ENCODE measurements at regions not wholly inside any gene's neighbourhood (a gene's known extent, or its start where the extent isn't known, plus 50 kb on each side); places are given as distances from the start of the nearest gene placed in this dataset.

GRCh38 chr18:55763805-55764204 lies 175.8 kb upstream of the TCF4 start:
- Mint-ChIP-seq H3K4me1 (no peaks in the 10 kb centered on the region), H3K27me3 (no peaks in the 10 kb centered on the region), H3K36me3 (no peaks in the 10 kb centered on the region), H3K27ac (no peak overlapping the region), H3K4me3 (no peak overlapping the region), H3K9me3 (no peaks in the 10 kb centered on the region)

GRCh38 chr18:55763298-55763697 lies 175.3 kb upstream of the TCF4 start:
- Mint-ChIP-seq H3K4me3 (no peak overlapping the region), H3K9me3 (no peaks in the 10 kb centered on the region), H3K27me3 (no peaks in the 10 kb centered on the region), H3K36me3 (no peaks in the 10 kb centered on the region), H3K27ac (no peak overlapping the region), H3K4me1 (no peaks in the 10 kb centered on the region)

- Mint-ChIP-seq H3K36me3 (no peaks in the 10 kb centered on the region), H3K4me1 (no peaks in the 10 kb centered on the region), H3K4me3 (no peak overlapping the region), H3K27ac (no peak overlapping the region), H3K27me3 (no peaks in the 10 kb centered on the region), H3K9me3 (no peaks in the 10 kb centered on the region)
These were observed 174.4 kb upstream of the TCF4 start for GRCh38 chr18:55762424-55762823.

DNA sequence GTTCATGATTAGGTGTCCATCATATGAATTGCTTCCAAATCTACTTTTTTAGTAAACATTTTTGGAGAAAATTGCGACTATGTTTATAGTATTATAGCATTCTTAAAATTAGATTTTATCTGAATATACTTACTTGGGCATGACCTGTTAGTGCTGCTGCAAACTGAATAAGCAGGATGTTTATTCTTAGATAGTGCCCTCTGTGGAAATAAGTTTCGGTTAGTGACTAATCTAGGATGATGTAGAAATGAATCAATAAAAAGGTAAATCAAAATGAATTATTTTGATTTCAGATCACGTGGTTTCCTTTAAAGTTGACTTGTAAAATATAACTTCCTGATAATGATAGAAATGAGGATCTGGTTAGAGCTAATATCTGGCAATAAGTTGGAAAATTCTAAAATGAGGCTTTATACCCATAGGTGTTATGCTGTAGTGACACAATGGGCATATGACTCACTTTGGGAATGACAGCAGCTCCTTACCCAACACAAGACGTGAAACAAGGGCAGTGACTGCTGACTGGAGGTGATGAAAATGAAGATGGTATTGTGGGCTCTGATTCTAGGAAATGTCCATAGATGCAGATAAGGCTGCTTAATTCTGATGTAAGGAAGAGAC lies 165.8 kb upstream of the TCF4 start:
- H3K4me1 Mint-ChIP-seq = no peaks in the 10 kb centered on the region
- no peaks in the 10 kb centered on the region for H3K36me3 Mint-ChIP-seq
- H3K9me3 Mint-ChIP-seq = no peaks in the 10 kb centered on the region
- H3K27me3 Mint-ChIP-seq = no peaks in the 10 kb centered on the region
- H3K4me3 Mint-ChIP-seq = no peak overlapping the region
- H3K27ac Mint-ChIP-seq = no peak overlapping the region

GRCh38 chr18:55751476-55751875 lies 163.5 kb upstream of the TCF4 start:
- H3K27me3 Mint-ChIP-seq = no peaks in the 10 kb centered on the region
- no peak overlapping the region for H3K4me3 Mint-ChIP-seq
- H3K27ac Mint-ChIP-seq = no peak overlapping the region
- no peaks in the 10 kb centered on the region for H3K9me3 Mint-ChIP-seq
- no peaks in the 10 kb centered on the region for H3K4me1 Mint-ChIP-seq
- no peaks in the 10 kb centered on the region for H3K36me3 Mint-ChIP-seq

DNA sequence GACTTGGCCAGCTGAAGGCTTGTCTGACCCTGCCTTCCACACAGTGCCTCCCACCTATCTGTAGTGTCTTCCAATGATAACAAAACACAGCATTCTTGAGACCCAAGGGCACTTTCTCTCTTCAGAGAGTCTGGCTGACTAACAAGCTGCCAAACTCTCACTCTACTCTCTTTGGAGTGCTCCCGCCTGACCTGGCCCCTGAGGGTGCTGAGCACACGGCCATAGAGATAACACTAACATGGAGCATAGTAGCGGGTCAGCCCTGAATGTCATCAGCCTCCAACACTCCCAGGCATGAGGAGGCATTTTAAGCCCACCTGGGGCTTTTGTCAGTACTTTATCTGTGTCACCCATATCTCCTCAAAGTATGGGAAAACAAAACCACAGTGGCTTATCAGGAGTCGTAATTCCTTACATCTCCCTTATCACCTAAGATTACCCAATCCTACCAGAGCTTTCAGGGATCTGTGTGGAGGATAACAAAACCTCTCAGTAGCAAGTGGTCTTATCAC lies 160.3 kb upstream of the TCF4 start:
- H3K4me3 Mint-ChIP-seq = no peak overlapping the region
- H3K9me3 Mint-ChIP-seq = no peaks in the 10 kb centered on the region
- no peaks in the 10 kb centered on the region for H3K36me3 Mint-ChIP-seq
- H3K27me3 Mint-ChIP-seq = no peaks in the 10 kb centered on the region
- H3K4me1 Mint-ChIP-seq = no peaks in the 10 kb centered on the region
- no peak overlapping the region for H3K27ac Mint-ChIP-seq

GRCh38 chr18:55744206-55744605 lies 156.2 kb upstream of the TCF4 start:
- Mint-ChIP-seq H3K9me3 (no peaks in the 10 kb centered on the region), H3K27ac (no peak overlapping the region), H3K4me1 (no peaks in the 10 kb centered on the region), H3K27me3 (no peaks in the 10 kb centered on the region), H3K4me3 (no peak overlapping the region), H3K36me3 (no peaks in the 10 kb centered on the region)

DNA sequence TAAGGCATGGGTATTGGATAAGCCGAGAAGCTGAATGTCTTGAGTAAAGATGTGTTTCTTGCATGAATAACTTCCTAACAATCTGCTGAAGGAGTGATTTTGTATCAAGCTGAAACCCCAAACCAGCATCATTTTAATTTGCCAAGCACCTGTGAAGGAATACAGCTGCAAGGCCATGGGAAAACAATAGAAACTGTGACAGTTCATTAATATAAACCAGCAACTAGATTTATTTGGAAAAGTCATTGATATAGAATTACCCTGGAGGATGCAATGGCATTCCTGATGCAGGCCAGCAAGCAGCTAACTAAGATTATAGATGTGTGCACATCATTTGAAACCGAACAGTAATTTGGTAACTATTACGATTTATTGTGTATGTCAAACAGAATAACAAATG lies 155.7 kb upstream of the TCF4 start:
- Mint-ChIP-seq H3K36me3 (no peaks in the 10 kb centered on the region), H3K27me3 (no peaks in the 10 kb centered on the region), H3K27ac (no peak overlapping the region), H3K4me3 (no peak overlapping the region), H3K4me1 (no peaks in the 10 kb centered on the region), H3K9me3 (no peaks in the 10 kb centered on the region)

GRCh38 chr18:55743133-55743532 lies 155.1 kb upstream of the TCF4 start:
- Mint-ChIP-seq H3K4me1 (no peaks in the 10 kb centered on the region), H3K9me3 (no peaks in the 10 kb centered on the region), H3K4me3 (no peak overlapping the region), H3K27me3 (no peaks in the 10 kb centered on the region), H3K27ac (no peak overlapping the region), H3K36me3 (no peaks in the 10 kb centered on the region)

DNA sequence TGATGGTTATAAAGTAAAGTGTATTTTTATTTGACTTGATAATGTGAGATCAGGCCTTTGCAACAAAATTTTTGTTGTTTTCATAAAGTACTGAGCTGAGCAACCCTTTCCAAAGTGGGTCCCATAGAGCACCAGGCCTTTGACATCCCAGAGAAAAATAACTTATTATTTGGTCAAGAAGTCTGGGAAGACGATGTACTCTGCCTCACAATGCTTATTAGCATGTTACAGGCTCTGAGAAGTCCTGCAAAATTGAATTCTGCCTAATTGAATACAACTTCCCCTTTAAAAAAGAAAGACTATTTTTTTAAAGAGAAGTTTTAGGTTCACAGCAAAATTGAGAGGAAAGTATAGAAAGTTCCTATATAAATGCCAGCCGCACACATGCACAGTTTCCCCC lies 151.5 kb upstream of the TCF4 start:
- H3K4me1 Mint-ChIP-seq = no peaks in the 10 kb centered on the region
- no peak overlapping the region for H3K27ac Mint-ChIP-seq
- H3K27me3 Mint-ChIP-seq = no peaks in the 10 kb centered on the region
- H3K9me3 Mint-ChIP-seq = peaks cover 4% of the 10 kb centered on the region
- no peak overlapping the region for H3K4me3 Mint-ChIP-seq
- no peaks in the 10 kb centered on the region for H3K36me3 Mint-ChIP-seq

DNA sequence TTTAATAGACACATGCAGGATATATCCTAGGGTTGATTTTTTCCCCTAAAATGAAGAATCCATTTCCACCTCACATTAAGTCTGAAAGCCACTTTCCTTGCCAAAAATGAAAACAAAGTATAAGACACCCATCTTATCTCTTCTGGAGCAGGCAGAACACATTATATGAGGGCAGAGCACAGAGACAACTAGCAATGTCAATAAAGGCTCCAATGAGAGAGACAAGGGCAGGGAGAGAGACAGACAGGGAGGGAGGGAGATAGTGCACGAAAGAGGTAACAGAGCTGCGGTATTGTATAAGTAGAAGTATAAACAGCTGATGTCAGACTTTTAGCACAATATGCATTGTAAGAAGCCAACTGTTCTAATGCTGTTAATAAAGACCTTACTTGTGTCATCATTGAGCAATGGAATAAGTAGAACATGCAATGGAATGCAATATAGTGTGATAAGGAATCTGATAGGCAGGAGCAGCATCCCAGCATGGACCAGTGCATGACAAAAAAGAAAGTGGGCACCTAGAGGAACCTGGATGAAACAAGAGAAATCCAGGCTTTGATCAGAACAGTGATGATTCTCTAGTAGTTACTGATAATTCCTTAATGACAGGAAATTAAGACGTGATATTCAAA lies 150.6 kb upstream of the TCF4 start:
- Mint-ChIP-seq H3K9me3 (peaks cover 4% of the 10 kb centered on the region), H3K27me3 (no peaks in the 10 kb centered on the region), H3K4me3 (no peak overlapping the region), H3K27ac (no peak overlapping the region), H3K4me1 (no peaks in the 10 kb centered on the region), H3K36me3 (no peaks in the 10 kb centered on the region)

DNA sequence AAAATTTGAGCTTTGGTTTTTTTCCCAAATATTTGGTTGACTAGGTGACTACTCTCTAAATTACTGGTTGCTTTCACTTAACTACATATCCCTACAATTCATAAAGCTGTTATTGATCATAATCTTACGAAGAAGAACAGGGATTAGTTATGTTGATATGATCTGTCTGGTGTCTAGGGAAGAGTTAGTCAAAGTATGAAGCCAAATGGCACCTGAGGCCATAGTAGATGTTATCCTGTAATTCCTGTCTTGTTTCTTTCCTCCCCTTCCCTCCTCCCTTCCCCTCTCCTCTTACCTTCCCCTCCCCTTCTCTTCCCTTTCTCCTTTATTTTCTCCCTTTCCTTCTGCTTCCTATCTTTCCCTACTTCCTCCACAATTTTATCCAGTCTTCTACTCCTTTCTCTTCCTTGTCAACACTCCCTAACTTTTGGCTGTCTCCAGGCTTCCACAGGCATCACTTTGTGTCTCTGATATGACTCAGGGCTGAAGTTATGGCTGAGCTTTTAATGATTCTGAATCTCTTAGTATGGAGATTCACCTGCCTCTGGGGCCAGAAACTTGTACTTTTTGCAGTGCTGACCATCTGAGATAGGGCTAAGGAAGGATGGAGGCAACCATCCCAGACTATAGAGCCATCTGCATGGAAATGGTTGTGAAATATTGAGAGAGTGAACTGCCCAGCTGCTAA lies 149.9 kb upstream of the TCF4 start:
- no peaks in the 10 kb centered on the region for H3K27me3 Mint-ChIP-seq
- no peaks in the 10 kb centered on the region for H3K4me1 Mint-ChIP-seq
- H3K36me3 Mint-ChIP-seq = no peaks in the 10 kb centered on the region
- H3K9me3 Mint-ChIP-seq = peaks cover 8% of the 10 kb centered on the region
- H3K4me3 Mint-ChIP-seq = no peak overlapping the region
- no peak overlapping the region for H3K27ac Mint-ChIP-seq

DNA sequence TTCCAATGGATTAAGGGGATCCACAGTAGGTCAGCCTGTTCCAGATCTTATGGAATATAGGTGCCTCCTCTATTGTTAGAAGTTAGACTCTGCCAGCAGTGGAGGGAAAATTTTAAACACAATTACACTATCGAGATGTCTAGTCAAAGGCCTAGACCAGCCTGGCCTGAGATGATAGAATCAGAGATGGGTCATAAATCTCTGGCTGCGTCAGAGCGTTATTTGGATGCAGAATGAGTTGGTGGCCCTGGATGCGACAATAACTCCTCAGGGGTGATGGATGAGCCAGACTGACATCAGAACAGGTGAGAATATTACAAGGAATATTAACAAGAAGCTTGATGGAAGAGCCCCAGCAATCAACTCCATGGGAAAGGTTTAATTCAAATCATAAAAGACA lies 149.3 kb upstream of the TCF4 start:
- peaks cover 10% of the 10 kb centered on the region for H3K9me3 Mint-ChIP-seq
- no peak overlapping the region for H3K4me3 Mint-ChIP-seq
- no peaks in the 10 kb centered on the region for H3K36me3 Mint-ChIP-seq
- no peak overlapping the region for H3K27ac Mint-ChIP-seq
- no peaks in the 10 kb centered on the region for H3K4me1 Mint-ChIP-seq
- no peaks in the 10 kb centered on the region for H3K27me3 Mint-ChIP-seq

DNA sequence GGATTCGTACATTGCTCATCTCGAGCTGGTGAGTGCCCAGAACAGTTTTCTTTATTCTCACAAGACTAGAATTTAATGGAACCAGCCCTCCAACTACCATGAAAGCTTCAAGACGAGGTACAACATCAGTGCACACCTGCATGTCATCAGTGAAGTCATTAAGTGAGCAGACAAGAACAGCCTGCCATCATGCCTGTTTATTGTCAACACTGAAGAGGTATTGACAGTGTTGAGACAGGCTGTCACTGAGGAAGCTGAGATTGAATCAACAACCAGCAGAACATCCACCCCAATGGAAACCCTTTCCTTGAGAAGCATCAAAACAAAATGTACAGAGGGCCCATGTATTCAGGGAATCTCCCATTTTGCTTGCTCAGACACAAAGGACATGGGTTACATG lies 148.0 kb upstream of the TCF4 start:
- Mint-ChIP-seq H3K27ac (no peak overlapping the region), H3K9me3 (peaks cover 10% of the 10 kb centered on the region), H3K27me3 (no peaks in the 10 kb centered on the region), H3K4me3 (no peak overlapping the region), H3K4me1 (no peaks in the 10 kb centered on the region), H3K36me3 (no peaks in the 10 kb centered on the region)

- no peaks in the 10 kb centered on the region for H3K36me3 Mint-ChIP-seq
- peaks cover 10% of the 10 kb centered on the region for H3K9me3 Mint-ChIP-seq
- no peak overlapping the region for H3K4me3 Mint-ChIP-seq
- no peaks in the 10 kb centered on the region for H3K27me3 Mint-ChIP-seq
- H3K4me1 Mint-ChIP-seq = no peaks in the 10 kb centered on the region
- no peak overlapping the region for H3K27ac Mint-ChIP-seq
These were observed 147.3 kb upstream of the TCF4 start for GRCh38 chr18:55735199-55735855.

Measured in activated naive CD4-positive, alpha-beta T cell treated with anti-CD3 and anti-CD28 coated beads, Interleukin-2, amount 50 U/mL, for 24 hours (primary cell).